Naive thymus-derived CD4-positive, alpha-beta T cell (primary cell): ENCODE measurements at regions not wholly inside any gene's neighbourhood (a gene's known extent, or its start where the extent isn't known, plus 50 kb on each side); places are given as distances from the start of the nearest gene placed in this dataset.

Experiments used
- ATAC-seq: fragments of 150-1000 bp; cut with Tn5 transposase; 2 replicates; pipeline ENCODE4 v1.10.0; 2021; ENCODE audit warnings: mild to moderate bottlenecking, moderate library complexity
- CTCF ChIA-PET: fragments of 350-600 bp; sonication (Branson Sonifier 250); formaldehyde crosslinking; loops from one replicate; lab custom pipeline; 2021; ENCODE audit warnings: antibody characterized with exemption; lab: Charles Lee
- POLR2A ChIA-PET: fragments of 350-600 bp; sonication (Branson Sonifier 250); formaldehyde crosslinking; loops from one replicate; lab custom pipeline; 2021; ENCODE audit warnings: antibody characterized with exemption, inconsistent platforms; lab: Charles Lee
- DNase-seq, 9 donors: peaks; one replicate each; pipeline versions ENCODE4 v3.0.0 to v3.0.0-alpha.2; 2020 to 2022; ENCODE audit warnings: mixed read lengths in 1 of 9
- H3K27ac ChIP-seq: one replicate; pipeline ENCODE4 v1.7.0; 2013; ENCODE audit warnings: mild to moderate bottlenecking, low read depth, low read length, moderate library complexity
- H3K27me3 ChIP-seq, 2 donors: one replicate each; pipeline ENCODE4 v1.7.0; 2013; ENCODE audit warnings: low read length in 2 of 2, mild to moderate bottlenecking in 2 of 2, moderate library complexity in 2 of 2; ENCODE audit not compliant: control insufficient read depth in 2 of 2, insufficient read depth in 2 of 2
- H3K36me3 ChIP-seq, 3 experiments: 1 replicate in 2 of 3; 2 replicates in 1 of 3; pipeline ENCODE4 v1.7.0; 2013; ENCODE audit warnings: low read length in 3 of 3, mild to moderate bottlenecking in 3 of 3, moderate library complexity in 1 of 3; ENCODE audit not compliant: insufficient read depth in 3 of 3, control insufficient read depth in 2 of 3
- H3K4me1 ChIP-seq, 2 donors: one replicate each; pipeline ENCODE4 v1.7.0; 2013; ENCODE audit warnings: low read length in 2 of 2, mild to moderate bottlenecking in 2 of 2, moderate library complexity in 1 of 2; ENCODE audit not compliant: control insufficient read depth in 2 of 2, insufficient read depth in 2 of 2
- H3K4me3 ChIP-seq: 2 replicates; pipeline ENCODE4 v1.7.0; 2013; ENCODE audit warnings: mild to moderate bottlenecking, low read length
- H3K9me3 ChIP-seq, 3 experiments: 1 replicate in 2 of 3; 2 replicates in 1 of 3; pipeline ENCODE4 v1.7.0; 2013; ENCODE audit warnings: low read length in 3 of 3; ENCODE audit not compliant: control insufficient read depth in 2 of 3
- H3K27ac Mint-ChIP-seq, 9 donors: one replicate each; pipeline ENCODE4 v1.8.0; 2020 to 2022; ENCODE audit warnings: mixed read lengths in 9 of 9, mild to moderate bottlenecking in 8 of 9, moderate library complexity in 5 of 9, inconsistent platforms in 2 of 9
- H3K27me3 Mint-ChIP-seq, 5 donors: one replicate each; pipeline ENCODE4 v1.8.0; 2021 to 2022; ENCODE audit warnings: mixed read lengths in 5 of 5, mild to moderate bottlenecking in 1 of 5
- H3K36me3 Mint-ChIP-seq, 5 donors: one replicate each; pipeline ENCODE4 v1.8.0; 2020 to 2022; ENCODE audit warnings: mixed read lengths in 5 of 5, mild to moderate bottlenecking in 3 of 5, inconsistent platforms in 1 of 5
- H3K4me1 Mint-ChIP-seq, 7 donors: one replicate each; pipeline ENCODE4 v1.8.0; 2020 to 2022; ENCODE audit warnings: mixed read lengths in 7 of 7, mild to moderate bottlenecking in 3 of 7, inconsistent platforms in 1 of 7
- H3K4me3 Mint-ChIP-seq, 10 donors: one replicate each; pipeline ENCODE4 v1.8.0; 2020 to 2022; ENCODE audit warnings: mild to moderate bottlenecking in 10 of 10, mixed read lengths in 10 of 10, moderate library complexity in 6 of 10, inconsistent platforms in 2 of 10
- H3K9me3 Mint-ChIP-seq, 11 donors: one replicate each; pipeline ENCODE4 v1.8.0; 2020 to 2022; ENCODE audit warnings: mixed read lengths in 11 of 11, mild to moderate bottlenecking in 4 of 11, inconsistent platforms in 1 of 11, moderate library complexity in 1 of 11
- intact Hi-C, 2 donors: fragments of 100-400 bp; cut with micrococcal nuclease; formaldehyde crosslinking; loops; one replicate each; pipeline ENCODE4 v1.15.1; 2023

- H3K27me3 ChIP-seq, result no peaks in the 10 kb centered on the region
- no peak overlapping the region for H3K4me3 ChIP-seq
- Mint-ChIP-seq H3K27ac (no peak overlapping the region), H3K4me1 (no peaks in the 10 kb centered on the region), H3K4me3 (no peak overlapping the region), H3K36me3 (peaks cover 0 to 10% (median 0%) of the 10 kb centered on the region in 5 donors), H3K9me3 (peaks cover 3 to 22% (median 16%) of the 10 kb centered on the region in 11 donors), H3K27me3 (peaks cover 0 to 4% (median 0%) of the 10 kb centered on the region in 5 donors)
- ATAC-seq, result no peak
- CTCF ChIA-PET, result no interaction called here
- intact Hi-C loops, result no loop called here
- no peak for DNase-seq
- no peaks in the 10 kb centered on the region for H3K36me3 ChIP-seq
- H3K4me1 ChIP-seq, result no peaks in the 10 kb centered on the region
- H3K27ac ChIP-seq, result no peak overlapping the region
- H3K9me3 ChIP-seq, result peaks cover 0 to 7% (median 0%) of the 10 kb centered on the region in 3 experiments
- POLR2A ChIA-PET, result no interaction called here
These were observed 192.6 kb downstream of the CBLN1 start for GRCh38 chr16:49089039-49089438.

GRCh38 chr16:49085686-49086085 lies 196.0 kb downstream of the CBLN1 start:
- H3K4me3 ChIP-seq, result no peak overlapping the region
- Mint-ChIP-seq H3K36me3 (peaks cover 0 to 11% (median 0%) of the 10 kb centered on the region in 5 donors), H3K27ac (no peak overlapping the region), H3K9me3 (peaks cover 3 to 30% (median 21%) of the 10 kb centered on the region in 11 donors), H3K27me3 (peaks cover 0 to 14% (median 0%) of the 10 kb centered on the region in 5 donors), H3K4me1 (no peaks in the 10 kb centered on the region), H3K4me3 (no peak overlapping the region)
- no peak overlapping the region for H3K27ac ChIP-seq
- ChIA-PET CTCF (no interaction called here), POLR2A (no interaction called here)
- ATAC-seq, result no peak
- intact Hi-C loops, result no loop called here
- H3K27me3 ChIP-seq, result no peaks in the 10 kb centered on the region
- peaks cover 0 to 7% (median 0%) of the 10 kb centered on the region in 3 experiments for H3K9me3 ChIP-seq
- H3K4me1 ChIP-seq, result no peaks in the 10 kb centered on the region
- no peak for DNase-seq
- H3K36me3 ChIP-seq, result no peaks in the 10 kb centered on the region

DNA sequence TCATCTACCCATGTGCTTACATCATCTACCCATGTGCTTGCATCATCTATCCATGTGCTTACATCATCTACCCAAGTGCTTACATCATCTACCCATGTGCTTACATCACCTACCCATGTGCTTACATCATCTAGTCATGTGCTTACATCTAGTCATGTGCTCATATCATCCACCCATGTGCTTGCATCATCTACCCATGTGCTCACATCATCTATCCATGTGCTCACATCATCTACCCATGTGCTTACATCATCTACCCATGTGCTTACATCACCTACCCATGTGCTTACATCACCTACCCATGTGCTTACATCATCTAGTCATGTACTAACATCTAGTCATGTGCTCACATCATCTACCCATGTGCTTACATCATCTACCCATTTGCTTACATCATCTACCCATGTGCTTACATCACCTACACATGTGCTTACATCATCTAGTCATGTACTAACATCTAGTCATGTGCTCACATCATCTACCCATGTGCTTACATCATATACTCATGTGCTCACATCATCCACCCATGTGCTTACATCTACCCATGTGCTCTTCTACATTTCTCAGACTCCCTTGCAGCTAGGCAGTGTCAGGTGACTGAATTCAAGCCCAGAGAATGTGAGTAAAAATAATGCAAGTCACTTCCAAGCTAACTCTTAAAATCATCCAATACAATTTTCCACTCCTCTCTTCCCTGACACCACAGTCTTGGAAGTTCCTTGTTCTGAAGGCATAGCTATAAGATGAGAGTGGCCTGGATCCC lies 196.8 kb downstream of the CBLN1 start:
- intact Hi-C loops, result no loop called here

DNA sequence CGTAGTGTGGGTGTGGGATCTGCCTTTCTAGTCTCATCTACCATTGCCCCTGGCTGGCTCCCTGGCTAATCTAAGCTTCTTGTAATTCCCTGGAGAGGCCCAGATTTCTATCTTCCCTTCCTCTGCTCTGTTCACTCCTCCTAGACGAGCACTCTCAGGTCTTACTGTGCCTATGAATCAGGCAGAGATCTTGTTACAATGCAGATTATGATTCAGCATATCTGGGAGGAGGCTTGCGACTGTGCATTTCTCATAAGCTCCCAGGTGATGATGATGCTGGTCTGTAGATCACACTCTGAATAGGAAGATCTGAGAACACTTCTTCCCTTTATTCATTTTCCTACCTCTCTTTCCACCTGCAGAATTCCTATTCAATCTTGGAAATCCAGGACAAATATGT lies 200.1 kb downstream of the CBLN1 start:
- no peak for ATAC-seq
- peaks cover 17 to 55% (median 31%) of the 10 kb centered on the region in 11 donors for H3K9me3 Mint-ChIP-seq

More for the DNA sequence above, 196.8 kb downstream of the CBLN1 start:
- peaks cover 0 to 9% (median 0%) of the 10 kb centered on the region in 3 experiments for H3K9me3 ChIP-seq
- DNase-seq (no peak), ATAC-seq (no peak)
- no peaks in the 10 kb centered on the region for H3K27me3 ChIP-seq
- no peak overlapping the region for H3K27ac Mint-ChIP-seq
- H3K4me3 Mint-ChIP-seq, result no peak overlapping the region
- no peak overlapping the region for H3K4me3 ChIP-seq
- ChIA-PET POLR2A (no interaction called here), CTCF (no interaction called here)
- peaks cover 6 to 38% (median 25%) of the 10 kb centered on the region in 11 donors for H3K9me3 Mint-ChIP-seq
- H3K36me3 ChIP-seq, result no peaks in the 10 kb centered on the region
- H3K27ac ChIP-seq, result no peak overlapping the region
- no peaks in the 10 kb centered on the region for H3K4me1 ChIP-seq
- H3K4me1 Mint-ChIP-seq, result no peaks in the 10 kb centered on the region
- peaks cover 0 to 19% (median 0%) of the 10 kb centered on the region in 5 donors for H3K27me3 Mint-ChIP-seq
- peaks cover 0 to 14% (median 0%) of the 10 kb centered on the region in 5 donors for H3K36me3 Mint-ChIP-seq

DNA sequence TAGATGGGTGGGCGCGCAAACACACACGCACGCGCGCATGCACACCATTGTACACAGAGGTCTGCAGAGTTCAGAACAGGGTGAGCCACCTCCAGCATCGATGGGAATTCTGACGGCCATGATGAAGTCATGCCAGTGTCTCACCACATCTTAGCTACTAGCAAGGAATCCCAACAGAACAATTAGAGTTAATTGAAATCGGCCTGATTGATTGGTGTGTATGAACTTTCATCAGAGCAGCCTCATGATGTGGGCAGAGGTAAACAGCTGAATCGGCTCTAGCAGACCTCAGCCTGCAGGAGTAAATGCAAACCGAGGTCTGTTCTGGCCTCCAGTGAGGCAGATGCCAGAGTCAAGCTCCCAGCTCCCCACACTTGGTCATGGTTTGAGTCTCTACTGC lies 200.6 kb downstream of the CBLN1 start:
- Histone ChIP-seq H3K9me3 (peaks cover 0 to 19% (median 0%) of the 10 kb centered on the region in 3 experiments), H3K27me3 (no peaks in the 10 kb centered on the region), H3K4me1 (no peaks in the 10 kb centered on the region), H3K36me3 (no peaks in the 10 kb centered on the region), H3K4me3 (no peak overlapping the region), H3K27ac (no peak overlapping the region)
- Mint-ChIP-seq H3K4me3 (no peak overlapping the region), H3K9me3 (peaks cover 17 to 54% (median 31%) of the 10 kb centered on the region in 11 donors), H3K27me3 (peaks cover 0 to 19% (median 4%) of the 10 kb centered on the region in 5 donors), H3K4me1 (no peaks in the 10 kb centered on the region), H3K27ac (no peak overlapping the region), H3K36me3 (peaks cover 0 to 14% (median 0%) of the 10 kb centered on the region in 5 donors)
- POLR2A ChIA-PET, result no interaction called here
- ATAC-seq, result no peak
- DNase-seq, result no peak
- intact Hi-C loops, result no loop called here
- CTCF ChIA-PET, result no interaction called here

More for the DNA sequence above, 200.1 kb downstream of the CBLN1 start:
- no peak for DNase-seq
- ChIA-PET CTCF (no interaction called here), POLR2A (no interaction called here)
- H3K36me3 Mint-ChIP-seq, result peaks cover 0 to 14% (median 0%) of the 10 kb centered on the region in 5 donors
- peak overlapping the region in 1 of 10 donors; percentile 3 for H3K4me3 Mint-ChIP-seq
- H3K4me1 ChIP-seq, result no peaks in the 10 kb centered on the region
- H3K4me1 Mint-ChIP-seq, result no peaks in the 10 kb centered on the region
- H3K27me3 Mint-ChIP-seq, result peaks cover 0 to 19% (median 4%) of the 10 kb centered on the region in 5 donors
- H3K27ac Mint-ChIP-seq, result no peak overlapping the region
- peaks cover 0 to 19% (median 0%) of the 10 kb centered on the region in 3 experiments for H3K9me3 ChIP-seq
- no peaks in the 10 kb centered on the region for H3K36me3 ChIP-seq
- no peak overlapping the region for H3K4me3 ChIP-seq
- H3K27ac ChIP-seq, result no peak overlapping the region
- intact Hi-C loops, result no loop called here
- no peaks in the 10 kb centered on the region for H3K27me3 ChIP-seq

DNA sequence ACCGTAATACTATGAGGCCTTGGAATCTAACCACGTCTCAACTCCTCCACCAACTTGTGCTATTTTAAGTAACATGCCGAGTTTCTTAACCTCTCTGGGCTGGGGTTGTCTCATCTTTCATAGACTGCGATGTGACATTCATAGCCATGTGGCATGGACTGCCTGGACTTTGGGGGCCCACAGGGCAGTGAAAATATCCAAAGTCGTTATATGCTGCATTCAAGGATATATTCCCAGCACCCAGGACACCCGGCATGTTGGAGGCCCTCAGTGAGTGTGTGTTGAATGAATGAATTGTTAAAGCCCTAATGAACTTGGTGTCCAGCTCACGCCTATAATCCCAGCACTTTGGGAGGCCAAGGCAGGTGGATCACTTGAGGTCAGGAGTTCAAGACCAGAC lies 203.1 kb downstream of the CBLN1 start:
- DNase-seq (no peak), ATAC-seq (no peak)
- H3K27me3 Mint-ChIP-seq, result peaks cover 0 to 19% (median 6%) of the 10 kb centered on the region in 5 donors
- CTCF ChIA-PET, result no interaction called here
- H3K27ac ChIP-seq, result no peak overlapping the region
- H3K27me3 ChIP-seq, result no peaks in the 10 kb centered on the region
- H3K4me3 ChIP-seq, result no peak overlapping the region
- H3K9me3 ChIP-seq, result peaks cover 0 to 13% (median 0%) of the 10 kb centered on the region in 3 experiments
- POLR2A ChIA-PET, result no interaction called here
- H3K4me1 Mint-ChIP-seq, result no peaks in the 10 kb centered on the region
- H3K27ac Mint-ChIP-seq, result no peak overlapping the region
- H3K36me3 Mint-ChIP-seq, result peaks cover 0 to 3% (median 0%) of the 10 kb centered on the region in 5 donors
- H3K36me3 ChIP-seq, result no peaks in the 10 kb centered on the region
- peaks cover 10 to 40% (median 18%) of the 10 kb centered on the region in 11 donors for H3K9me3 Mint-ChIP-seq
- no peaks in the 10 kb centered on the region for H3K4me1 ChIP-seq
- intact Hi-C loops, result no loop called here
- no peak overlapping the region for H3K4me3 Mint-ChIP-seq
